C4-2B (cell line): ENCODE measurements at regions not wholly inside any gene's neighbourhood (a gene's known extent, or its start where the extent isn't known, plus 50 kb on each side); places are given as distances from the start of the nearest gene placed in this dataset.

Source experiments
- H3K27ac ChIP-seq: fragments of 450-650 bp; 2 replicates; pipeline ENCODE4 v1.5.1; 2017
- CTCF ChIP-seq: fragments of 450-650 bp; conservative IDR thresholded peaks from 2 replicates; pipeline ENCODE4 v1.5.1; 2017; ENCODE audit warnings: mild to moderate bottlenecking
- ZFX ChIP-seq: fragments of 450-650 bp; IDR thresholded peaks from 2 replicates; pipeline ENCODE4 v1.6.1; 2017

DNA sequence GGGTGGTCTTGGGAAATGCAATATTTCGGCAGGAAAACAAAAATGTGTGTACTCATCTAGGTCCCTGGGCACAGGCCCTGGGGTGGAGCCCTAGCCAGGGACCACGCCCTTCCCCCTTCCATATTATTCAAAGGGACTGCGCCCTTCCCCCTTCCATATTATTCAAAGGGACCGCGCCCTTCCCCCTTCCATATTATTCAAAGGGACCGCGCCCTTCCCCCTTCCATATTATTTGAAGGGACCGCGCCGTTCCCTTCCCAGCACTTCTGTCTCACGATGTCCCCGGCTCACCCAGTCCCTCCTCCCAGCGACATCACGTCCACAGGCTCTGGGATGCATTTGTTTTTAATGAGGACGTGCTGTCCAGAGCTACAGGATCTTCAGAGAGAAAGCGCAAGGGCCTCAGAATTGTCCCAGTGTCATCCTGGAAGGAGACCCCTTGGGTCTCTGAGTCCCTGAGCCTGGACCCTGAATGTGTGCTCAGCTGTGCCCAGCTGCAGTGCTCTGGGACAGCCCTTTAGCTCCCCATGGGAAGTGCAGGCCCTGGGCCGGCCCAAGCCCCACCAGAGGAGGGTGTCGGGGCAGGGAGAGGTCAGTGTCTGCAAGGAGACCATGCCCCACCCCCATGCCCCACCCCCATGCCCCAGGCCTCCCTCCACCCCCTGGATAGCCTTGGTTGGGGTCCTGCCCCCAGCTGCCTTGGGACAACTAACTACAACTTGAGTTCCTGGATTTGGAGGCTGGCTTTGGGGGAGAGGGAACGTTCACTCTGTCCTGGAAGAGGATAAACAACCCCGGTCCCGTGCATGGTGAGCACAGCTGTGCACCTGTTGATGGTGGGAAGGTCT lies 810.0 kb downstream of the BRD1 start:
- H3K27ac ChIP-seq = no peak overlapping the region; the same call in 1 of the 2 replicates
- no peak for TF ChIP-seq ZFX
- TF ChIP-seq CTCF = no peak

GRCh38 chr22:49016909-49017481 lies 810.7 kb downstream of the BRD1 start:
- peak overlapping the region; percentile 47 for H3K27ac ChIP-seq
- TF ChIP-seq CTCF (no peak), ZFX (no peak)

DNA sequence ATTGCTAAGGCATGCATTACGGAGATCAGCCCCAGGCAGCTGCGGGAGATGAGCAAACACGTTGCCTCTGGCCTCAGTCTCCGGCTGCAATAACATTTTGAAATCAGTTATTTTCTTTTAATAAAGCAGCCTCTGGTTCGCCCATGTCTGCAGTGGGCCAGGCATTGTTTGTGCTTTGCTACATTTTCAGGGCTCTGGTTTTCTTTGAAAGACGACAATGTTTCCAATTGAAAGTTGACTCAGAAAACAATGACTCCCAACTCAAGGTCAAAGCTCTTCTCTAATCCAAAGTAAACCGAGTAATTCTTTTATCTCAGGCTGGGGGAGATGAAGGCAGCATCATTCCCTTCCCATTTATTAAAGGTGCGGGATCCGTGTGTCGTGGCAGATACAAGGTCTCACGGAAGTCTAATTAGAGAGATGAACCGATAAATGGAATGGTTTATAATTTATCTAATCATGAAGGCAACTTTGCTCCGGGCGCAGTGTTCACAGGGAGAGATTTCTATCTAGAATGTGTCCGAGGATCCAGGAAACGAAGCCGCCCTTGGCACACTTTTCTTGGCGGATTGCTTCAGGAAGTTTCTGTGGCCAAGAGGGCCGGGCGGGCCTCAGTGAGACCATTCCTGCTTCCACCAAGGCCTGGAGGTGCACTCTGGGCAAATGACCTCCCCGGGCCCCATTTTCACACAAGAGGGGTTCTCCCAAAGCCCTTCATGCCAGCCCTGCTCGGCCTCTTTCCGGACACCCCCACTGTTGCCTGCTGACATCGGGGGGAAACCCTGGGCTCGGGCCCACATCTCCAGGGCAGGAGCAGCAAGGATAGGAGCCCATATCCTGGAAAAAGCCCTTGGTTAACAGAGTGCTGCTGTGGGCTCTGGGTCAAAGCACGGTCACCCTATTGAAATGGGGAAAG lies 811.4 kb downstream of the BRD1 start:
- H3K27ac ChIP-seq = peak overlapping the region; percentile 47
- TF ChIP-seq ZFX (no peak), CTCF (no peak)

- TF ChIP-seq ZFX = no peak
- TF ChIP-seq CTCF = no peak
These were observed 812.2 kb downstream of the BRD1 start for GRCh38 chr22:49015459-49015858.

DNA sequence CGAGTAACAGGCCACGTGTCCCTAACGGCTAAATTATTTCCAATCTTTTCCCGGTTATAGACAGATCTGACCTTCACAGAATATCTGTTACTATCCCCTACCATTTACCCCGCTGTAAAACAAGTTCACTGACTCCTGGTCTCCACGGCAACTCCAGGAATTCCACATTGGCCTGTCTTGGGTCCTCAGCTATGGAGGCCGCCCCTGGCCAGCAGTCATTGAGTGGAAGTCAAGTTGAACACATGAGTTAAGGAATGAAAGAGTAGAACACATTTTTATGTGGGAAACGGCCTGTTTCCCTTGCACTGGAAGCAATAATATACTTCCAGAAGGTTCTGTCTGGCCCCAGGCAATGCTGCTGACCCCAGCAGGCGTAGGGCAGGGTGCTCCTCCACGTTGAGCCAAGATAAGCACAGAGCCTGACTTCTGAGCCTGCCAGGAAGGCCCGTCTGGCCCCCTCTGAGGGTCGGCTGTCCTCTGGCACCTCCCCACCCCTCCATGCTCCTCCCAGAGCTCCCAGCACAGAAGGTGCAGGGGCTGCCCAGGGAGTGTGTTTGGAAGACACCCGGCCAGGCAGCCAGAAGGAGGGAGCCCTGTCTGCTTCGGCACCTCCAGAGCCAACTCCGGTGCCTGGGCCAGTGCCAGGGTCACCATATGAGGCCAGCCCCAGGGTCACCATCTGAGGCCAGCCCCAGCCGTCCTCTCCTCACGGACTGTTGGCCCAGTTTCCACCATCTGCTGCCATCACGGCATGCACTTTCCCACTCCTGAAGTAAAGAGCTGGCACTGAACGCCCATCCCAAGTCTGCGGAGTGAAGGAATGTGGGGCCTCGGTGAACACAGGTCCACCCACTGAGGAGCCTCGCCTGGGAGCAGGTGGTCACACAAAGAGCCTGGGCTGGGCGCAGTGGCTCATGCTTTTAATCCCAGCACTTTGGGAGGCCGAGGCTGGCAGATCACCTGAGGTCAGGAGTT lies 813.2 kb downstream of the BRD1 start:
- H3K27ac ChIP-seq = peak overlapping the region; percentile 47; the same call in 1 of the 2 replicates
- TF ChIP-seq CTCF = no peak

More at GRCh38 chr22:49015459-49015858, 812.2 kb downstream of the BRD1 start:
- peak overlapping the region; percentile 47 for H3K27ac ChIP-seq

DNA sequence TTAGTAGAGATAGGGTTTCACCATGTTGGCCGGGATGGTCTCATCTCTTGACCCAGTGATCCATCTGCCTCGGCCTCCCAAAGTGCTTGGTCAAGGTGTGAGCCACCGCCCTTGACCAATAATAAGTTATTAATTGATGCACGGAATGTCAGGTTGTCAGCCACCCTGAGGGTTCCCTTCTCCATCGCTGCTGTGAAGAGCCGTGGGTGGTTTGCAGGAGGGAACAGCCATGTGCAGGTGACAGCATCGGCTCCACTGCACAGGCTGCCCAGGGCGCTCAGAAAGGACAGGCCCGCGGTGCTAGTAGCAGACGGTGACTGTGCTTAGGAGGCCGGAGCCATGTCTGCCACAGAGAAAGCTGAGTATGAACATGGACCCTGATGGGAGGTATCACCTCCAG lies 814.0 kb downstream of the BRD1 start:
- TF ChIP-seq CTCF (no peak), ZFX (no peak)
- H3K27ac ChIP-seq = no peak overlapping the region
